WTC11 (cell line): ENCODE measurements at regions not wholly inside any gene's neighbourhood (a gene's known extent, or its start where the extent isn't known, plus 50 kb on each side); places are given as distances from the start of the nearest gene placed in this dataset.

Experiments used
- ATAC-seq: fragments of 200-7000 bp; cut with Tn5 transposase; 2 replicates; pipeline ENCODE4 v1.10.0; 2021; ENCODE audit warnings: mild to moderate bottlenecking, moderate library complexity
- CTCF ChIA-PET: fragments of 300-600 bp; sonication (Branson Sonifier 250); formaldehyde crosslinking; loops from one replicate; lab custom pipeline; 2021; ENCODE audit warnings: antibody characterized with exemption; lab: Charles Lee
- POLR2A ChIA-PET: fragments of 350-600 bp; sonication (Branson Sonifier 250); formaldehyde crosslinking; loops from one replicate; lab custom pipeline; 2021; ENCODE audit warnings: antibody characterized with exemption; lab: Charles Lee
- DNase-seq: peaks from one replicate; pipeline ENCODE4 v3.0.0; 2021; ENCODE audit warnings: low spot score
- H3K27ac Mint-ChIP-seq: 2 replicates; pipeline ENCODE4 v1.8.0; 2021; ENCODE audit warnings: mixed read lengths
- H3K27me3 Mint-ChIP-seq: 2 replicates; pipeline ENCODE4 v1.8.0; 2021; ENCODE audit warnings: low read depth, mild to moderate bottlenecking, moderate library complexity, mixed read lengths
- H3K36me3 Mint-ChIP-seq: 2 replicates; pipeline ENCODE4 v1.8.0; 2021; ENCODE audit warnings: mixed read lengths
- H3K4me1 Mint-ChIP-seq: 2 replicates; pipeline ENCODE4 v1.8.0; 2022; ENCODE audit warnings: mixed read lengths
- H3K4me3 Mint-ChIP-seq: 2 replicates; pipeline ENCODE4 v1.8.0; 2021; ENCODE audit warnings: mild to moderate bottlenecking, moderate library complexity, mixed read lengths
- H3K9me3 Mint-ChIP-seq: 2 replicates; pipeline ENCODE4 v1.8.0; 2021; ENCODE audit warnings: mixed read lengths
- ATF1 ChIP-seq: sonication (generic); formaldehyde crosslinking; IDR thresholded peaks from 2 replicates; pipeline ENCODE4 v1.8.1; 2023; ENCODE audit warnings: mild to moderate bottlenecking, moderate library complexity, missing genetic modification reagents
- CBFB ChIP-seq: sonication (generic); formaldehyde crosslinking; IDR thresholded peaks from 2 replicates; pipeline ENCODE4 v1.8.1; 2022; ENCODE audit warnings: mild to moderate bottlenecking, low read depth, missing genetic modification reagents
- CTCF ChIP-seq: fragments of 200-600 bp; IDR thresholded peaks from 2 replicates; pipeline ENCODE4 v1.8.0; 2022; ENCODE audit warnings: antibody characterized with exemption
- EMX1 ChIP-seq: fragments of 250-450 bp; sonication (Bioruptor Pico); IDR thresholded peaks from 2 replicates; pipeline ENCODE4 v1.8.0; 2021; ENCODE audit warnings: mild to moderate bottlenecking
- FOXK1 ChIP-seq: sonication (generic); formaldehyde crosslinking; IDR thresholded peaks from 2 replicates; pipeline ENCODE4 v1.8.0; 2022; ENCODE audit warnings: mild to moderate bottlenecking, moderate library complexity, missing genetic modification reagents
- GRHL2 ChIP-seq: fragments of 250-450 bp; sonication (Bioruptor Pico); IDR thresholded peaks from 2 replicates; pipeline ENCODE4 v1.8.0; 2022; ENCODE audit warnings: mild to moderate bottlenecking, moderate library complexity; ENCODE audit not compliant: insufficient replicate concordance, severe bottlenecking
- HMGA2 ChIP-seq: fragments of 250-450 bp; sonication (Bioruptor Pico); IDR thresholded peaks from 2 replicates; pipeline ENCODE4 v1.4.0; 2021; ENCODE audit warnings: mild to moderate bottlenecking, moderate library complexity
- JAZF1 ChIP-seq: fragments of 250-450 bp; sonication (Bioruptor Pico); IDR thresholded peaks from 2 replicates; pipeline ENCODE4 v1.9.0; 2021; ENCODE audit warnings: moderate library complexity, mild to moderate bottlenecking, inconsistent platforms
- JUN ChIP-seq: sonication (generic); formaldehyde crosslinking; IDR thresholded peaks from 2 replicates; pipeline ENCODE4 v1.8.0; 2023; ENCODE audit warnings: mild to moderate bottlenecking, missing genetic modification reagents
- MYBL2 ChIP-seq: sonication (generic); formaldehyde crosslinking; IDR thresholded peaks from 2 replicates; pipeline ENCODE4 v1.8.1; 2023; ENCODE audit warnings: mild to moderate bottlenecking, moderate library complexity, missing genetic modification reagents
- NR1H2 ChIP-seq: sonication (generic); formaldehyde crosslinking; IDR thresholded peaks from 2 replicates; pipeline ENCODE4 v1.9.0; 2021; ENCODE audit warnings: mild to moderate bottlenecking, moderate library complexity, missing genetic modification reagents
- NR2C2 ChIP-seq: sonication (generic); formaldehyde crosslinking; IDR thresholded peaks from 2 replicates; pipeline ENCODE4 v1.8.0; 2022; ENCODE audit warnings: mild to moderate bottlenecking, missing genetic modification reagents
- OVOL2 ChIP-seq: fragments of 250-450 bp; sonication (Bioruptor Pico); IDR thresholded peaks from 2 replicates; pipeline ENCODE4 v1.9.0; 2021; ENCODE audit warnings: mild to moderate bottlenecking, borderline replicate concordance
- PREB ChIP-seq: sonication (generic); formaldehyde crosslinking; IDR thresholded peaks from 2 replicates; pipeline ENCODE4 v1.8.1; 2022; ENCODE audit warnings: mild to moderate bottlenecking, missing genetic modification reagents, moderate library complexity, borderline replicate concordance
- RORB ChIP-seq: fragments of 250-450 bp; sonication (Bioruptor Pico); IDR thresholded peaks from 2 replicates; pipeline ENCODE4 v1.9.0; 2021; ENCODE audit warnings: mild to moderate bottlenecking
- SMAD3 ChIP-seq: sonication (generic); formaldehyde crosslinking; IDR thresholded peaks from 2 replicates; pipeline ENCODE4 v1.8.0; 2022; ENCODE audit warnings: missing genetic modification reagents, mild to moderate bottlenecking, borderline replicate concordance
- SOX15 ChIP-seq: fragments of 250-450 bp; sonication (Bioruptor Pico); IDR thresholded peaks from 2 replicates; pipeline ENCODE4 v1.9.0; 2021; ENCODE audit warnings: mild to moderate bottlenecking
- TCF7 ChIP-seq: sonication (generic); formaldehyde crosslinking; IDR thresholded peaks from 2 replicates; pipeline ENCODE4 v1.8.0; 2022; ENCODE audit warnings: mild to moderate bottlenecking, low read depth, missing genetic modification reagents, moderate library complexity
- ZBTB21 ChIP-seq: sonication (generic); formaldehyde crosslinking; IDR thresholded peaks from 2 replicates; pipeline ENCODE4 v1.8.1; 2023; ENCODE audit warnings: mild to moderate bottlenecking, missing genetic modification reagents, borderline replicate concordance
- ZNF281 ChIP-seq: sonication (generic); formaldehyde crosslinking; IDR thresholded peaks from 2 replicates; pipeline ENCODE4 v1.8.0; 2023; ENCODE audit warnings: mild to moderate bottlenecking, missing genetic modification reagents
- ZNF317 ChIP-seq: sonication (generic); formaldehyde crosslinking; IDR thresholded peaks from 2 replicates; pipeline ENCODE4 v1.8.1; 2023; ENCODE audit warnings: low read depth, mild to moderate bottlenecking, moderate library complexity, missing genetic modification reagents, borderline replicate concordance
- ZNF396 ChIP-seq: fragments of 250-450 bp; sonication (Bioruptor Pico); IDR thresholded peaks from 2 replicates; pipeline ENCODE4 v1.8.0; 2021; ENCODE audit warnings: mild to moderate bottlenecking, moderate library complexity, borderline replicate concordance
- ZNF423 ChIP-seq: fragments of 250-450 bp; sonication (Bioruptor Pico); IDR thresholded peaks from 2 replicates; pipeline ENCODE4 v2.1.2; 2022; ENCODE audit warnings: mild to moderate bottlenecking, moderate library complexity
- TF ChIP-seq, protein P1 (sequence below): sonication (generic); formaldehyde crosslinking; IDR thresholded peaks from 2 replicates; pipeline ENCODE4 v1.8.1; 2023; ENCODE audit warnings: mild to moderate bottlenecking, missing genetic modification reagents
- TF ChIP-seq, protein P2 (sequence below): sonication (generic); formaldehyde crosslinking; IDR thresholded peaks from 2 replicates; pipeline ENCODE4 v1.8.0; 2023; ENCODE audit warnings: missing genetic modification reagents

DNA sequence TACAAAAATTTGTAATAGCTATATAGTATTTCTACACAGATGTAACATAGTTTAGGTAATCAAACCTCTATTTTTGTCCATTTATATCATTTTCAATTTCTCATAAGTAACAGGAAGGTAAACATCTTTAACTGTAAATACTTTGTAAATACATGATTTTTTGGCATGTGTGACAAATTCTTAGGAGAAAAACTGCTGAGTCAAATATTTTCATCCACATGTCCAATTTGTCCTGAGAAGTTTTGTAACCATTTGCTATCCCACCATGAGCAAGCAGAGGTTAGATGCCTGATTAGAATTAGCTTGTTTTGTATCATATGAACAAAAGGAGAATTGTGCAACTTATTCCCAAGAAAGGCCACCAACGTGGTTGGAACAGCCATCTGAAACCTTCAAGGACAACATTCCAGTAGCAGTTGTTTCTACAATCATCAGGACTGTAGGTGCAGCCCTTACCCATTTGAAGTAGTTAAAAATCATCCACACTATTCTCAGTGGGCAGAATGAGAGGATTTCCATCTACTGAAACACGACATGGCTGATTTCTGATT is 139.6 kb upstream of the MPPED2 start (continued):
- no peak for TF ChIP-seq CTCF

- POLR2A ChIA-PET: no interaction called here
- Mint-ChIP-seq H3K9me3 (peaks cover 17% of the 10 kb centered on the region; the same call in 1 of the 2 replicates), H3K27ac (no peak overlapping the region), H3K27me3 (no peaks in the 10 kb centered on the region), H3K4me3 (no peak overlapping the region)
- ATAC-seq: no peak
- CTCF ChIA-PET: no interaction called here
- TF ChIP-seq SOX15 (CRISPR knock-in tag) (no peak), ZNF396 (CRISPR knock-in tag) (no peak), JUN (CRISPR knock-in tag) (no peak), NR2C2 (CRISPR knock-in tag) (no peak), HMGA2 (CRISPR knock-in tag) (no peak), ZNF423 (CRISPR knock-in tag) (no peak), ZBTB21 (CRISPR knock-in tag) (no peak), EMX1 (no peak), ZNF317 (CRISPR knock-in tag) (no peak), TCF7 (CRISPR knock-in tag) (no peak), CBFB (CRISPR knock-in tag) (no peak), OVOL2 (no peak), GRHL2 (no peak), PREB (no peak), FOXK1 (CRISPR knock-in tag) (no peak)
- TF ChIP-seq, protein P1, sequence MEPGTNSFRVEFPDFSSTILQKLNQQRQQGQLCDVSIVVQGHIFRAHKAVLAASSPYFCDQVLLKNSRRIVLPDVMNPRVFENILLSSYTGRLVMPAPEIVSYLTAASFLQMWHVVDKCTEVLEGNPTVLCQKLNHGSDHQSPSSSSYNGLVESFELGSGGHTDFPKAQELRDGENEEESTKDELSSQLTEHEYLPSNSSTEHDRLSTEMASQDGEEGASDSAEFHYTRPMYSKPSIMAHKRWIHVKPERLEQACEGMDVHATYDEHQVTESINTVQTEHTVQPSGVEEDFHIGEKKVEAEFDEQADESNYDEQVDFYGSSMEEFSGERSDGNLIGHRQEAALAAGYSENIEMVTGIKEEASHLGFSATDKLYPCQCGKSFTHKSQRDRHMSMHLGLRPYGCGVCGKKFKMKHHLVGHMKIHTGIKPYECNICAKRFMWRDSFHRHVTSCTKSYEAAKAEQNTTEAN: no peak
- TF ChIP-seq, all 79 proteins: peak for 0
- H3K4me1 Mint-ChIP-seq: peaks cover 10% of the 10 kb centered on the region
- H3K36me3 Mint-ChIP-seq: no peaks in the 10 kb centered on the region
- no peak for DNase-seq
Observed at GRCh38 chr11:30724274-30724673, 138.1 kb upstream of the MPPED2 start.

DNA sequence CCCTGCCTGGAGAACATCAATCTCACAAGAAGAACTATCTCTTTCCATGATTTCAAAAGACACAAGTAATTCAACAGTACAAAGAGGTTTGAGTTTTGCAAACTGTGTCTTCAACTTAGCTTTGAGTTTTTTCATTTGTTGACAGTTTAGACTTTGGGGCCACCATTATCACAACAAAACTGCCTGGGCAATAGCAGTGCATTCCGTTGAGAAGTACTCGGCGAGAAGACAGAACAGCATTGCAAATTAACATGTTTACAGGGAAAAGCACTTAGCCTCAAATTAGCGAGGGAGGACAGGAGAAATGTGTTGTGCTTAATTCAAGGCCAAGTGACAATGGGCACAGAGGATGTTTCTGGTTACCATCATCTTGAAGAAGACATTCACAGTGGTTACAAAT is 133.2 kb upstream of the MPPED2 start:
- no peak for TF ChIP-seq SMAD3 (CRISPR knock-in tag)
- no peak for TF ChIP-seq ZNF423 (CRISPR knock-in tag)
- TF ChIP-seq, protein P2, sequence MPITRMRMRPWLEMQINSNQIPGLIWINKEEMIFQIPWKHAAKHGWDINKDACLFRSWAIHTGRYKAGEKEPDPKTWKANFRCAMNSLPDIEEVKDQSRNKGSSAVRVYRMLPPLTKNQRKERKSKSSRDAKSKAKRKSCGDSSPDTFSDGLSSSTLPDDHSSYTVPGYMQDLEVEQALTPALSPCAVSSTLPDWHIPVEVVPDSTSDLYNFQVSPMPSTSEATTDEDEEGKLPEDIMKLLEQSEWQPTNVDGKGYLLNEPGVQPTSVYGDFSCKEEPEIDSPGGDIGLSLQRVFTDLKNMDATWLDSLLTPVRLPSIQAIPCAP (CRISPR knock-in tag): no peak
- no peak for TF ChIP-seq CBFB (CRISPR knock-in tag)
- no peak for TF ChIP-seq CTCF
- no peak for TF ChIP-seq HMGA2 (CRISPR knock-in tag)
- no peak for TF ChIP-seq ATF1
- TF ChIP-seq ZNF281 (CRISPR knock-in tag): no peak
- no peak for TF ChIP-seq RORB
- no peak for TF ChIP-seq JAZF1 (CRISPR knock-in tag)
- TF ChIP-seq ZNF317 (CRISPR knock-in tag): no peak
- TF ChIP-seq MYBL2 (CRISPR knock-in tag): no peak
- no peak for TF ChIP-seq NR1H2 (CRISPR knock-in tag)
- Mint-ChIP-seq H3K36me3 (no peaks in the 10 kb centered on the region), H3K4me1 (peaks cover 22% of the 10 kb centered on the region), H3K4me3 (peak overlapping the region; percentile 37; the same call in 1 of the 2 replicates), H3K27me3 (no peaks in the 10 kb centered on the region), H3K9me3 (peaks cover 17% of the 10 kb centered on the region; the same call in 1 of the 2 replicates), H3K27ac (peak overlapping the region; percentile 66; the same call in 1 of the 2 replicates)
- ChIA-PET POLR2A (no interaction called here), CTCF (no interaction called here)
- DNase-seq (no peak), ATAC-seq (peak; percentile 83)
